ENCODE measurements at regions not wholly inside any gene's neighbourhood (a gene's known extent, or its start where the extent isn't known, plus 50 kb on each side); places are given as distances from the start of the nearest gene placed in this dataset.

- intact Hi-C loops (cut with micrococcal nuclease) (loop anchor here (5.0 kb wide), 1 partner anchor 38 kb away; no protein-coding TSS in a partner anchor), in situ Hi-C loops (cut with MboI; ENCODE audit: low sequenced_read_pairs) (no loop called here), dilution Hi-C loops (cut with HindIII; ENCODE audit: low sequenced_read_pairs, unreplicated experiment) (no loop called here)
- Histone ChIP-seq H3K9me1 (ENCODE audit: insufficient read depth, low read length) (no peaks in the 10 kb centered on the region), H2BK5ac (ENCODE audit: low read depth, low read length, poor library complexity, severe bottlenecking) (no peak overlapping the region), H3K79me1 (ENCODE audit: low read depth in 1 of 2, low read length in 2 of 2) (no peaks in the 10 kb centered on the region), H3K23ac (ENCODE audit: low read depth, low read length) (no peak overlapping the region), H3K4me3 (ENCODE audit: insufficient read depth, low read depth, low read length) (no peak overlapping the region), H3K4ac (ENCODE audit: low read depth, low read length) (no peak overlapping the region), H2AFZ (replicated peaks; ENCODE audit: low read length, poor library complexity) (no peak overlapping the region), H2AK5ac (ENCODE audit: low read depth, low read length) (no peak overlapping the region), H2BK15ac (ENCODE audit: low read depth, low read length) (no peak overlapping the region), H3K18ac (ENCODE audit: low read depth, low read length) (no peak overlapping the region), H4K91ac (ENCODE audit: insufficient read depth, low read depth, low read length) (no peak overlapping the region), H3K4me2 (ENCODE audit: low read depth, low read length) (no peak overlapping the region), H3K27me3 (ENCODE audit: control insufficient read depth, insufficient read depth, low read length) (no peaks in the 10 kb centered on the region; the same call in 1 of the 2 replicates), H2AK9ac (replicated peaks; ENCODE audit: low read depth, low read length, poor library complexity) (no peak overlapping the region), H2BK20ac (ENCODE audit: low read depth, low read length) (no peak overlapping the region), H3K56ac (ENCODE audit: extremely low read depth, insufficient read depth, low read length) (no peak overlapping the region), H3K4me1 (ENCODE audit: control insufficient read depth, insufficient read depth, low read length) (no peaks in the 10 kb centered on the region), H3K27ac (ENCODE audit: insufficient read depth, low read length) (no peak overlapping the region), H3K14ac (replicated peaks; ENCODE audit: low read depth, low read length) (no peak overlapping the region), H4K20me1 (ENCODE audit: insufficient read depth, low read length) (no peaks in the 10 kb centered on the region), H3K36me3 (ENCODE audit: control insufficient read depth, insufficient read depth, low read length) (no peaks in the 10 kb centered on the region), H3K9ac (ENCODE audit: low read depth, low read length) (no peak overlapping the region), H3K9me3 (ENCODE audit: control insufficient read depth, insufficient read depth, low read length) (no peaks in the 10 kb centered on the region), H4K8ac (ENCODE audit: low read depth in 2 of 2, low read length in 2 of 2) (no peak overlapping the region), H2BK120ac (ENCODE audit: low read depth, low read length) (no peak overlapping the region), H4K5ac (ENCODE audit: low read depth, low read length) (no peak overlapping the region)
- DNase-seq (no peak), ATAC-seq (ENCODE audit: low read depth) (no peak)
- POLR2A ChIA-PET (ENCODE audit: unreplicated experiment) = no interaction called here
- CTCF ChIA-PET = no interaction called here
- no TSS peak for BruUV-seq (replicated peaks)
- TF ChIP-seq BHLHE40 (IDR thresholded peaks at IDR 0.05; ENCODE audit: low read depth, low read length) (no peak), USF2 (IDR thresholded peaks at IDR 0.05; ENCODE audit: low read depth, low read length) (no peak), SMC3 (IDR thresholded peaks at IDR 0.05; ENCODE audit: low read depth, low read length) (no peak), MXI1 (IDR thresholded peaks at IDR 0.05; ENCODE audit: borderline replicate concordance, low read depth, low read length) (no peak), CEBPB (IDR thresholded peaks at IDR 0.05; ENCODE audit: low read depth, low read length) (no peak), CTCF (conservative IDR thresholded peaks at IDR 0.05; ENCODE audit: low read depth, low read length) (no peak), POLR2A (IDR thresholded peaks at IDR 0.05; ENCODE audit: low read depth, low read length) (no peak), RAD21 (IDR thresholded peaks at IDR 0.05; ENCODE audit: low read length) (no peak), RFX5 (IDR thresholded peaks at IDR 0.05; ENCODE audit: low read depth, low read length) (no peak), MAFK (IDR thresholded peaks at IDR 0.05; ENCODE audit: low read depth, low read length) (no peak), ELK1 (IDR thresholded peaks at IDR 0.05; ENCODE audit: borderline replicate concordance, low read depth, low read length) (no peak), CHD1 (IDR thresholded peaks at IDR 0.05; ENCODE audit: low read depth, low read length) (no peak), FOS (IDR thresholded peaks at IDR 0.05; ENCODE audit: low read depth, low read length) (no peak), NFE2L2 (IDR thresholded peaks at IDR 0.05; ENCODE audit: low read depth, low read length) (no peak), MAZ (IDR thresholded peaks at IDR 0.05; ENCODE audit: borderline replicate concordance, low read depth, low read length) (no peak), RCOR1 (IDR thresholded peaks at IDR 0.05; ENCODE audit: insufficient replicate concordance, low read length) (no peak)
These were observed 94.8 kb downstream of the VIP start for GRCh38 chr6:152845421-152845820.
